Middle frontal gyrus (tissue), 1 donor: ENCODE measurements at regions not wholly inside any gene's neighbourhood (a gene's known extent, or its start where the extent isn't known, plus 50 kb on each side); places are given as distances from the start of the nearest gene placed in this dataset.

Experiments used
- DNase-seq: peaks from one replicate; pipeline ENCODE4 v3.0.0-alpha.2; 2015; ENCODE audit warnings: low spot score; ENCODE audit errors: extremely low spot score

DNA sequence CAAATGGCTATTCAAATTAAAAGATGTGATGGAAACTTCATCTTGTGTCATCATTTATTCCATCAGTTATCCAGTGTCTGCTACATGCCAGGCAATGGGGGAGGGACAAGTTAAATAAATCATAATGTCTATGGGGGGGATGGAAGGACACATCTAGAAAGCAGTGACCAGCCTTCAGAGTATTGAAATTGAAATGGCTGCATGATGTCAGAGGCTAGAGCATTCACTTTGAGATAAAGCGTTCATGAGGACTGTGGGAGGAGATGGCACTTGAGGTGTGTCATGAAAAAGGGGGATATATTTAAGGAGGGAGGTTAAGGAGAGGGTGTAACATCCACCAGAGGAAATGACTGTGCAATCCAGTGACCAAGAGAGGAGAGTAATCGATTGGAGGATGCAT, 50.6 kb downstream of the SLIT2 start:
- no peak for DNase-seq

DNA sequence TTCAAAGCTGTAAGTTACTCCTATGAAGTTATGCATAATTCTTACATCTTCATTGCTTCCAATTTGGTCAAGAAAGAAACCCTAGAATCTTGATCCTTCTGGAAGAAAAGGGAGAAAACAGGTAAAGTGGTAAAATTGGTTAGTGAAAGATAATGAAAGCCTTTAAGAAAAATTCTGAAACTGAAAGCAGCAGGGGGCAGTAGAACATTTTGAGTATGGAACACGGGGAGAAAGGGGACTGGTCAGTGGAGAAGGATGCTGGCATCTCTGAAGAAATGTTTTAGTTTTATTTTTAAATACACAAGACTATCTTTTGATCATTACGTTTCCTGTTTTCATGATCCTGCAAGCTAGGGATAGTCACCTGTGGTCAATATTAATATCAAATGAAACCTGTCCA, 54.3 kb downstream of the SLIT2 start:
- no peak for DNase-seq

GRCh38 chr4:20311856-20312255, 60.2 kb downstream of the SLIT2 start:
- DNase-seq: no peak

DNA sequence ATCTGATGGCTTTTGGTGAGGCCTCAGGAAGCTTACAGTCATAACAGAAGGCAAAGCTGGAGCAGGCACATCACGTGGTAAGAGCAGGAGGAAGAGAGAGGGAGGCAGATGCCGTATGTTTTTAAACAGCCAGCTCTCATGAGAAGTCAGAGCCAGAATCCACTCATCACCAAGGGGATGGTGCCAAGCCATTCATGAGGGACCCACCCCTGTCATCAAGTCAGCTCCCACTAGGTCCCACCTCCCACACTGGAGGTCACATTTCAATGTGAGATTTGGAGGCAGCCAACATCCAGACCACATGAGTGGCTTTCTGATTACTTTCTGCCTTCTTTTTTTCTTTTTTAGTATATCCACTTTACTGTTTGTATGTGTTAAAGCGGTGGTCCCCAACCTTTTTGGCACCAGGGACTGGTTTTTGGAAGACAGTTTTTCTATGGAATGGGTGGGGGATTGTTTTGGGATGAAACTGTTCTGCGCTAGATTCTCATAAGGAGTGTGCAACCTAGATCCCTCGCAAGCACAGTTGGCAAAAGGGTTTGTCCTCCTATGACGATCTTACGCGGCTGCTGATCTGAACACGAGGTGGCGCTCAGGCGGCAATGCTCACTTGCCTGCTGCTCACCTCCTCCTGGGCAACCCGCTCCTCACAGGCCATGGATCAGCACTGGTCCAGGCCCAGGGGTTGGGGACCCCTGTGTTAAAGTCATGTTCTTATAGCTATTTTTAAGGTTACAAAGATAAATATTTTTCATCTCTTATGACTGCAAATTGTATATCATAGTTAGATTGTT, 61.7 kb downstream of the SLIT2 start:
- no peak for DNase-seq

- no peak for DNase-seq
Observed at GRCh38 chr4:20317424-20317985, 65.8 kb downstream of the SLIT2 start.

- DNase-seq: peak; percentile 36
Observed at GRCh38 chr4:20318001-20318908, 66.5 kb downstream of the SLIT2 start.

GRCh38 chr4:20318909-20319277, 67.2 kb downstream of the SLIT2 start:
- DNase-seq: no peak

- DNase-seq: no peak
Observed at GRCh38 chr4:20319825-20320612, 68.3 kb downstream of the SLIT2 start.

GRCh38 chr4:20323991-20324390, 72.3 kb downstream of the SLIT2 start:
- no peak for DNase-seq

DNA sequence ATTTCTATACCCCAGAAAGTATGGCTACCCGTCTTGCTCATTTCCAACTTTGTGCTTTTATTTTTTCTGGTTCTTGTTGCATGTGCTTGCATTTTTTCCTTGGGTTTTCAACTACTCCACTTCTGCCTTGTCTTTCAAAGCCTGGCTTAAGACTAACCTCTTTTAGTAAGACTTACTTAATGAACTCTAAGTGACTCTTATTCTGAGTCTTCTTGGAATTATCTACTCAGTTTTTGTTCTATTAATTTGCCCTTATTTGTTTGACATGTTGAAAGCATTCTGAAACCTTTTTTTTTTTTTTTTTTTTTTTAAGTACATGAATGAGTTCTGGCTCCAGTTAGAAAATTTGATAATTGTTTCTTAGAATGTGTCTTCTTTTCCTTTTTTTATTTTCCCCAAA, 74.8 kb downstream of the SLIT2 start:
- no peak for DNase-seq

GRCh38 chr4:20326977-20327376, 75.3 kb downstream of the SLIT2 start:
- DNase-seq: no peak

DNA sequence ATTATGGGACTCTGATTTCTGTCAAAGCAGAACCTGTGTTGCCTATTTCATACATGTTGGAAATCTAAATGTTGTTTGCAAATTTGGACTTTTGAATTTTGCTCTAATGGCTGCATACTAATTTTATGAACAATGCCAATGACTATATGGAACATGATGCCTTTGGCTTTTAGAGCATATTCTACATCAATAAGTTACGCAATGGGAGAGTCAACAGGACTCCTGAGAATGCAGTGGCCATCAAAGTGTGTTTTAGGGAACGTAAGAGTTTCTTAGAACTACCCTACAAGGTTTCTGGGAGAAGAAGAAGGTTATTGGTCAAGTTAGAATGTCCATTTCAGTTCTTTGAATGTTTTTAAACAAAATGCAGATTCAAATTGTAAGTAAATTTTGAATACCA, 76.1 kb downstream of the SLIT2 start:
- no peak for DNase-seq

- DNase-seq: no peak
Observed at GRCh38 chr4:20331642-20332041, 79.9 kb downstream of the SLIT2 start.

DNA sequence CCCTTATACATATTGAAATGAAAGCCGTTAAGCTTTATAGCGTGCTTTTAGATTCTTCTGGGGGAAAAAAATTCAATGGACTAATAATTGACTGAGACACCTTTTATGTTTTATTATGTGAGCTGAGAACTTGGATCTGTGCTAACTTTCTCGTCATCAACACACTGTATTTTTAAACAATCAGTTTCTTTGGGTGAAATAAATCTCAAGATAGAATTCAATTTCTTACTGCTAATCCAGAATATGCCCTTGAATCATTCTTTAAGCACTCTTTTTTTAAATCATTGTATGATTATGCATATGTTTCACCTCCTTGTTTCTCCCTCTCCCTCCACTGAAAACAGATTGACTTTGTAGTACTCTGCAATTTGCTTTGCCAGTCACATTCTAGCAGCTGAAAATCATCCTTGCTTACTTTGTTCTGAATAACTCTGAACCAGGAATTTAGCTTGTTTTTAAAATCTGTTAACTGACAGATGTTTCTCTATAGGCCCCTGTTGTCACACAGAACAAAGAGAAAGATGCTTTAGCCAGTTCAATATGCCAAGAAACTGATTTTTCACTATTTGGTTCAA, 81.5 kb downstream of the SLIT2 start:
- no peak for DNase-seq

- no peak for DNase-seq
Observed at GRCh38 chr4:20337261-20337664, 85.6 kb downstream of the SLIT2 start.

GRCh38 chr4:20338841-20339240, 87.1 kb downstream of the SLIT2 start:
- DNase-seq: no peak

DNA sequence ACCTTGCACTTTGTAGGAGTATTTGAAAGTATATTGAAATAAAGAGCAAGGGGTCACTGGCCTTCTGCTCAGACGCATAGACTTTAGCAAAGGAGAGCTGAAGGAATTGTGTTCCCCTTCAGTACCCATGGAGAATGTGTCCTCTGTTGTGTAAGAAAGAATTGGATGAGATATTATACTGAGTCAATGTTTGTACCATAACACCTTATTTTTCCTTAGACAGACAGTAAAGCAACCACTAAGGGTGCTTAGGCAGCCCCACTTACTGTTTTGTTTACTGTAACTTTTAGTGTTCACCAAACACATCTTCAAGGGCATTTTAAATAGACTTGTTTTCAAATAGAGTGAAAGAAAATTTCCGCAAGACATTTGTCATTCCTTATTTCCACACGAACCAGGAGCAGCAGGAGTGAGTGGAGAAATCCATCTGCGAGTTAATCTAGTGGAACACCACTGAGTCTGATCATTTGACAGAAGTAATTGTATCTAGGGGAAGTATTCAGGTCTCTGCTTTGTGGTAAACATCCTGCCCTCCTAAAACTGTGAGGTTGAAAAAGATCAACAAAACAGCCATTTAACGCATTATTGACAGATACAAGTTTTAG, 89.5 kb downstream of the SLIT2 start:
- DNase-seq: no peak

- no peak for DNase-seq
Observed at GRCh38 chr4:20347531-20347930, 95.8 kb downstream of the SLIT2 start.

GRCh38 chr4:20348411-20348810, 96.7 kb downstream of the SLIT2 start:
- no peak for DNase-seq

DNA sequence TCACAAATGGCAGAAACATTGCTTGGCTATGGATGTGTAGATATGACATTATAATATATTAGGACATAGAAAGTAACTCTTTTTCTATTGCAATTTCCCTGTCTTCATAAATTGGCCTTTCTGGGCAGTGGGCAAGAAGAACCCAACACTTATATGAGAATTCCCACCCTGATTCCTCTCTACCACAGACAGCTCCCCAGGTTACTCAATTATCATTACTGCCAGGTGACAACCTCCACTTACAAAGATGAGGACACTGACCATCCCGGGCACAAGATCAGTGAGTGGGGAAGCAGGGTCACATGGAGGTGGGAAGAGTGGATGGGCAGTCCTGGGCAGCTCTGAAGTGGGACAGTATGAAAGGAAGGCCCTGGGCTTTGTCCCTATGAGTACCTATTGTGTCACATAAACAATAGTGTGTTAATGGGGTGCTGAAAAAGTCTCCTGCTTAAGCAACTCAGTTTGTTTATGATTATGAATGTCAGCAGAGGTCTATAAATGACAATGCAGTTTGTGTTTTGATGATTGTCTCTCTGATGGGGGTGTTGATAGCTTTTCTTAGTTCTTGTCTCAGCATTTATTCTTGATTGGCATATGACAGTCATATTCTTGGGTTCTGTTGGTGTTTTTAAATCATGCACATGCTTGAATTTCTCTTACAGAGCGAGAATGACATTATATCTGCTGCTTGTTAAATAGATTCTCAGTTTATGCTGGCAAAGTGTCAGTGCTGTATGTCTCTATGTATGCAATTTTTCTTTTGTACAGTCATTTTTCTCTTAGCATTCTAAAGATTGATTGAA, 99.9 kb downstream of the SLIT2 start:
- no peak for DNase-seq
